Endodermal cell (in vitro differentiated cells): ENCODE measurements at regions not wholly inside any gene's neighbourhood (a gene's known extent, or its start where the extent isn't known, plus 50 kb on each side); places are given as distances from the start of the nearest gene placed in this dataset.

Source experiments
- DNase-seq: peaks from one replicate; pipeline ENCODE4 v3.0.0-alpha.2; 2017
- H3K27ac ChIP-seq: 2 replicates; pipeline ENCODE4 v1.5.1; 2013; ENCODE audit warnings: mild to moderate bottlenecking, low read depth, low read length, moderate library complexity
- H3K27me3 ChIP-seq: 2 replicates; pipeline ENCODE4 v1.6.1; 2013; ENCODE audit warnings: mild to moderate bottlenecking, low read length, moderate library complexity; ENCODE audit not compliant: insufficient read depth, control insufficient read depth, poor library complexity, severe bottlenecking
- H3K36me3 ChIP-seq: 2 replicates; pipeline ENCODE4 v1.7.0; 2013; ENCODE audit warnings: mild to moderate bottlenecking, low read length, moderate library complexity; ENCODE audit not compliant: control insufficient read depth, insufficient read depth
- H3K4me1 ChIP-seq: one replicate; pipeline ENCODE4 v1.7.0; 2013; ENCODE audit warnings: low read length; ENCODE audit not compliant: control insufficient read depth, insufficient read depth
- H3K4me3 ChIP-seq: 2 replicates; pipeline ENCODE4 v1.5.1; 2013; ENCODE audit warnings: mild to moderate bottlenecking, low read length, moderate library complexity
- H3K9ac ChIP-seq: 2 replicates; pipeline ENCODE4 v1.6.1; 2013; ENCODE audit warnings: mild to moderate bottlenecking, low read length, moderate library complexity; ENCODE audit not compliant: poor library complexity, severe bottlenecking; ENCODE audit errors: extremely low read depth
- H3K9me3 ChIP-seq: 2 replicates; pipeline ENCODE4 v1.6.1; 2013; ENCODE audit warnings: mild to moderate bottlenecking, low read length, moderate library complexity; ENCODE audit not compliant: control insufficient read depth
- H3K27ac Mint-ChIP-seq: 2 replicates; pipeline ENCODE4 v1.8.0; 2020; ENCODE audit warnings: mixed read lengths
- H3K27me3 Mint-ChIP-seq: 2 replicates; pipeline ENCODE4 v1.8.0; 2021; ENCODE audit warnings: mild to moderate bottlenecking, mixed read lengths; ENCODE audit not compliant: insufficient read depth
- H3K36me3 Mint-ChIP-seq: 2 replicates; pipeline ENCODE4 v1.8.0; 2020; ENCODE audit warnings: low read depth, mixed read lengths
- H3K4me1 Mint-ChIP-seq: 2 replicates; pipeline ENCODE4 v1.8.0; 2020; ENCODE audit warnings: mixed read lengths
- H3K4me3 Mint-ChIP-seq: 2 replicates; pipeline ENCODE4 v1.8.0; 2020; ENCODE audit warnings: mild to moderate bottlenecking, moderate library complexity, mixed read lengths
- H3K9me3 Mint-ChIP-seq: 2 replicates; pipeline ENCODE4 v1.8.0; 2020; ENCODE audit warnings: mild to moderate bottlenecking, mixed read lengths
- WGBS, 2 experiments: methylation state at CpG; one replicate each; pipeline versions ENCODE4 v1.1.5 to v1.1.7; 2013; ENCODE audit warnings: missing lambda C conversion rate in 2 of 2, mixed read lengths in 1 of 2; ENCODE audit not compliant: insufficient coverage in 1 of 2, insufficient read length in 1 of 2; 5-methylcytosine and 5-hydroxymethylcytosine counted together
- TF ChIP-seq, protein P1 (sequence below): fragments of 200-600 bp; sonication (generic); conservative IDR thresholded peaks from 2 replicates; pipeline ENCODE4 v1.5.0; 2021; ENCODE audit warnings: antibody characterized with exemption, mild to moderate bottlenecking

DNA sequence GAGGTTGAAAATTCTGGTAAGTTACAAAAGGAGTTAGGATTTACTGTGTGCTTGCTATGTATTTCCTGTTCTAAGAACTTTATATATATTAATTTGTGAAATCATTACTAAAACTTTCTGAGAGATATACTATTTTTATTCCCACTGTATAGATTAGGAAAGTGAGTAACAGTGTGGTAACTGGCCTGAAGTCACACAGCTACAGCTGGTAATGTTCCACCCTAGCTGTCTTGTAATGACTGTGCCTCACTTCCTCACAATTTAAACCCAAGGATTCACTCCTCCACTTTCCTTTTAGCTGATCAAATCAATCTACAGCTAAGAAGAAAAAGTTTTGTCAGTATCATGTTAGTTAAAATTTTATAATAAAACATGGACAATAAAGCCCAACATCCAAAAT is 278.8 kb downstream of the GAS1 start:
- peaks cover 8% of the 10 kb centered on the region for H3K9me3 Mint-ChIP-seq
- H3K36me3 ChIP-seq = no peaks in the 10 kb centered on the region
- H3K9me3 ChIP-seq = peaks cover 10% of the 10 kb centered on the region
- H3K4me3 ChIP-seq = no peak overlapping the region
- TF ChIP-seq, protein P1, sequence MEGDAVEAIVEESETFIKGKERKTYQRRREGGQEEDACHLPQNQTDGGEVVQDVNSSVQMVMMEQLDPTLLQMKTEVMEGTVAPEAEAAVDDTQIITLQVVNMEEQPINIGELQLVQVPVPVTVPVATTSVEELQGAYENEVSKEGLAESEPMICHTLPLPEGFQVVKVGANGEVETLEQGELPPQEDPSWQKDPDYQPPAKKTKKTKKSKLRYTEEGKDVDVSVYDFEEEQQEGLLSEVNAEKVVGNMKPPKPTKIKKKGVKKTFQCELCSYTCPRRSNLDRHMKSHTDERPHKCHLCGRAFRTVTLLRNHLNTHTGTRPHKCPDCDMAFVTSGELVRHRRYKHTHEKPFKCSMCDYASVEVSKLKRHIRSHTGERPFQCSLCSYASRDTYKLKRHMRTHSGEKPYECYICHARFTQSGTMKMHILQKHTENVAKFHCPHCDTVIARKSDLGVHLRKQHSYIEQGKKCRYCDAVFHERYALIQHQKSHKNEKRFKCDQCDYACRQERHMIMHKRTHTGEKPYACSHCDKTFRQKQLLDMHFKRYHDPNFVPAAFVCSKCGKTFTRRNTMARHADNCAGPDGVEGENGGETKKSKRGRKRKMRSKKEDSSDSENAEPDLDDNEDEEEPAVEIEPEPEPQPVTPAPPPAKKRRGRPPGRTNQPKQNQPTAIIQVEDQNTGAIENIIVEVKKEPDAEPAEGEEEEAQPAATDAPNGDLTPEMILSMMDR = no peak
- H3K9ac ChIP-seq = no peak overlapping the region
- H3K27me3 ChIP-seq = no peaks in the 10 kb centered on the region
- no peak for DNase-seq
- no peaks in the 10 kb centered on the region for H3K36me3 Mint-ChIP-seq
- H3K4me1 Mint-ChIP-seq = no peaks in the 10 kb centered on the region
- no peak overlapping the region for H3K4me3 Mint-ChIP-seq
- no peak overlapping the region for H3K27ac Mint-ChIP-seq
- no peaks in the 10 kb centered on the region for H3K27me3 Mint-ChIP-seq
- no peaks in the 10 kb centered on the region for H3K4me1 ChIP-seq
- no peak overlapping the region for H3K27ac ChIP-seq

DNA sequence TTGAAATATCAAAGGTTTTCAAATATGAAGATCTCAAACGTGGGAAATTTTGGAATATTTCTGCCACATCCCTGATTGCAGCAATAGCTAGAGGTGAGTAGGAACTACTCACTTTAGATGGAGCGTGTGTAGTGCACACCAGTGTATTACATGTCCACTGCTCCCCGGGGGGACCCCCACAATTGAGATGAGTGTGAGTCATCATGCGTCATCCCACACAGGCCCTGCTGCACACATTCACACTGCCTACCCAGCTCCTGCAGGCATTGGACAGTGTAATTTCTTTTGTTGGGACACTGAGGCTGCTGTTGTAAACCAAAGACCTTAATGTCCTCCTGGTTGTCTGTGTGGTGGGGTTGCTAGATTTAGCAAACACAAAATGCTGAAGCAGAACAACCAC is 280.0 kb downstream of the GAS1 start:
- WGBS, 2 experiments = 86 to 88% methylated on average over 4 of the region's 4 CpGs
- no peaks in the 10 kb centered on the region for H3K27me3 ChIP-seq
- no peaks in the 10 kb centered on the region for H3K4me1 ChIP-seq
- H3K4me3 ChIP-seq = no peak overlapping the region
- no peaks in the 10 kb centered on the region for H3K27me3 Mint-ChIP-seq
- H3K27ac ChIP-seq = no peak overlapping the region
- TF ChIP-seq, protein P1 = no peak
- no peak overlapping the region for H3K4me3 Mint-ChIP-seq
- H3K9me3 Mint-ChIP-seq = peaks cover 8% of the 10 kb centered on the region
- DNase-seq = no peak
- no peak overlapping the region for H3K9ac ChIP-seq
- H3K4me1 Mint-ChIP-seq = no peaks in the 10 kb centered on the region
- H3K9me3 ChIP-seq = peaks cover 10% of the 10 kb centered on the region
- no peaks in the 10 kb centered on the region for H3K36me3 ChIP-seq
- no peak overlapping the region for H3K27ac Mint-ChIP-seq
- no peaks in the 10 kb centered on the region for H3K36me3 Mint-ChIP-seq

DNA sequence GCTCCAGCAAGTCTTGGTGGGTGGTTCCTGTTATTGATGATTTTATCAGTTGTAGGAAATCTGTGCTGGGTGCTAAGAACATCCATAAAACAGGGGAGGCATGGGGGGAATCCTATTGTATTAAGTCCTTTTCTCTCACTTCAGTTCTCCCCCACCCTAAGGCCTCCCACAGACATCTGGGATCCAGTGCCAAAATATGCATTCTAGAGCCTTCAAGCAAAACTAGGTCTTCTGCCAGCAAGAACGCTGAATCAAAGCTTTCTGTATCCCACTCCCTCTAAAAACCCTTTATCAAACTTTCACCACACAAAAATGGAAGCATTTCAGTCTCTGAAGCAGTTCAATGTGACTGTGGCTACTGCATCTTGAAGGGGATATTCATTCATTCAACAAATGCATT is 281.9 kb downstream of the GAS1 start:
- TF ChIP-seq, protein P1 = no peak
- H3K36me3 ChIP-seq = no peaks in the 10 kb centered on the region
- Mint-ChIP-seq H3K4me3 (no peak overlapping the region), H3K9me3 (peaks cover 2% of the 10 kb centered on the region), H3K27ac (no peak overlapping the region), H3K4me1 (no peaks in the 10 kb centered on the region), H3K36me3 (no peaks in the 10 kb centered on the region), H3K27me3 (peaks cover 2% of the 10 kb centered on the region)
- no peak overlapping the region for H3K9ac ChIP-seq
- no peak for DNase-seq
- peaks cover 2% of the 10 kb centered on the region for H3K9me3 ChIP-seq
- no peaks in the 10 kb centered on the region for H3K27me3 ChIP-seq
- no peaks in the 10 kb centered on the region for H3K4me1 ChIP-seq
- H3K27ac ChIP-seq = no peak overlapping the region
- 80 to 92% methylated on average over 1 of the region's 1 CpG for WGBS, 2 experiments
- no peak overlapping the region for H3K4me3 ChIP-seq
